Neural cell (in vitro differentiated cells): ENCODE measurements at regions not wholly inside any gene's neighbourhood (a gene's known extent, or its start where the extent isn't known, plus 50 kb on each side); places are given as distances from the start of the nearest gene placed in this dataset.

Experiments used
- RAD21 ChIP-seq: fragments of 450-650 bp; conservative IDR thresholded peaks from 2 replicates; pipeline ENCODE4 v1.6.1; 2014; ENCODE audit warnings: antibody characterized with exemption, mild to moderate bottlenecking, moderate library complexity
- TF ChIP-seq, protein P1 (sequence below): fragments of 450-650 bp; IDR thresholded peaks from 2 replicates; pipeline ENCODE4 v1.5.1; 2014; ENCODE audit warnings: antibody characterized with exemption, mild to moderate bottlenecking, moderate library complexity; ENCODE audit not compliant: poor library complexity, severe bottlenecking

DNA sequence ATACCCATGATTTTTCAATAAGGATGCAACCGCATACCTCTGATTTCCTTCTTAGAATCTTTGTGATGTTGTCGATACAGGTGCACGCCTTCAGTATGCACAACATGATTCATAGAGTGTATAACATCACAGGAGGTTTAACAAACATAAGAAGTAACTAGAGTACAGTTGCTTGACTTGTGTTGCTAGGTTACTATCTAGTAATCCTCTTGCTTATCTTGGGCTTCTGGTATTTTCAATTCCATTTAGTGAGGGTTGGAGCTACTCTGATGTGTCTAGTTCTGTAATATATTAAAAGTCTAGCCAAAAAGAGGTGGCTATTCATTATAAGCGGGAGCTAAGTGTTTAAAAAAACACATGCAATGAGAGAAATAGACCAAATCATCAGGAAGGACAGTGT, 85.5 kb upstream of the TENT5A start:
- TF ChIP-seq RAD21: no peak
- TF ChIP-seq, protein P1, sequence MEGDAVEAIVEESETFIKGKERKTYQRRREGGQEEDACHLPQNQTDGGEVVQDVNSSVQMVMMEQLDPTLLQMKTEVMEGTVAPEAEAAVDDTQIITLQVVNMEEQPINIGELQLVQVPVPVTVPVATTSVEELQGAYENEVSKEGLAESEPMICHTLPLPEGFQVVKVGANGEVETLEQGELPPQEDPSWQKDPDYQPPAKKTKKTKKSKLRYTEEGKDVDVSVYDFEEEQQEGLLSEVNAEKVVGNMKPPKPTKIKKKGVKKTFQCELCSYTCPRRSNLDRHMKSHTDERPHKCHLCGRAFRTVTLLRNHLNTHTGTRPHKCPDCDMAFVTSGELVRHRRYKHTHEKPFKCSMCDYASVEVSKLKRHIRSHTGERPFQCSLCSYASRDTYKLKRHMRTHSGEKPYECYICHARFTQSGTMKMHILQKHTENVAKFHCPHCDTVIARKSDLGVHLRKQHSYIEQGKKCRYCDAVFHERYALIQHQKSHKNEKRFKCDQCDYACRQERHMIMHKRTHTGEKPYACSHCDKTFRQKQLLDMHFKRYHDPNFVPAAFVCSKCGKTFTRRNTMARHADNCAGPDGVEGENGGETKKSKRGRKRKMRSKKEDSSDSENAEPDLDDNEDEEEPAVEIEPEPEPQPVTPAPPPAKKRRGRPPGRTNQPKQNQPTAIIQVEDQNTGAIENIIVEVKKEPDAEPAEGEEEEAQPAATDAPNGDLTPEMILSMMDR: no peak
